Stimulated activated CD4-positive, alpha-beta T cell treated with anti-CD3 and anti-CD28 coated beads, TNF-alpha, amount 100 ng/mL, for 4 hours (primary cell): ENCODE measurements at regions not wholly inside any gene's neighbourhood (a gene's known extent, or its start where the extent isn't known, plus 50 kb on each side); places are given as distances from the start of the nearest gene placed in this dataset.
"Not testable (repeated sequence)": the region's sequence is repeated elsewhere in the genome, so short reads cannot be mapped to it uniquely, and the experiment has no call there.

Experiments
- DNase-seq, 3 experiments: peaks; one replicate each; pipeline ENCODE4 v3.0.0-alpha.2; 2020; ENCODE audit warnings: low read depth in 3 of 3

GRCh38 chr11:103730131-103730940 is 306.1 kb upstream of the DDI1 start:
- DNase-seq = no peak

GRCh38 chr11:103731670-103732069 is 304.8 kb upstream of the DDI1 start:
- DNase-seq = no peak

- no peak for DNase-seq
These were observed 302.6 kb upstream of the DDI1 start for GRCh38 chr11:103733889-103734288.

GRCh38 chr11:103735497-103736032 is 300.9 kb upstream of the DDI1 start:
- DNase-seq = no peak

- no peak for DNase-seq
These were observed 300.0 kb upstream of the DDI1 start for GRCh38 chr11:103736315-103737036.

GRCh38 chr11:103737037-103737622 is 299.3 kb upstream of the DDI1 start:
- DNase-seq = no peak

- DNase-seq = no peak
These were observed 298.7 kb upstream of the DDI1 start for GRCh38 chr11:103737747-103738146.

- not testable (repeated sequence) for DNase-seq
These were observed 297.2 kb upstream of the DDI1 start for GRCh38 chr11:103739074-103739796.

GRCh38 chr11:103744496-103745153 is 291.8 kb upstream of the DDI1 start:
- DNase-seq = no peak

GRCh38 chr11:103749158-103749557 is 287.3 kb upstream of the DDI1 start:
- DNase-seq = no peak

- DNase-seq = no peak
These were observed 267.6 kb upstream of the DDI1 start for GRCh38 chr11:103768816-103769215.

- no peak for DNase-seq
These were observed 263.4 kb upstream of the DDI1 start for GRCh38 chr11:103773059-103773458.

- no peak for DNase-seq
These were observed 262.9 kb upstream of the DDI1 start for GRCh38 chr11:103773537-103773936.

- DNase-seq = no peak
These were observed 257.4 kb upstream of the DDI1 start for GRCh38 chr11:103779054-103779453.

- DNase-seq = no peak
These were observed 246.5 kb upstream of the DDI1 start for GRCh38 chr11:103789952-103790351.

GRCh38 chr11:103792981-103793468 is 243.4 kb upstream of the DDI1 start:
- no peak for DNase-seq

GRCh38 chr11:103794262-103794661 is 242.2 kb upstream of the DDI1 start:
- DNase-seq = no peak

GRCh38 chr11:103798026-103798425 is 238.4 kb upstream of the DDI1 start:
- DNase-seq = no peak

- DNase-seq = no peak
These were observed 238.0 kb upstream of the DDI1 start for GRCh38 chr11:103798446-103798845.

GRCh38 chr11:103800406-103801114 is 235.9 kb upstream of the DDI1 start:
- DNase-seq = no peak
